ENCODE measurements at regions not wholly inside any gene's neighbourhood (a gene's known extent, or its start where the extent isn't known, plus 50 kb on each side); places are given as distances from the start of the nearest gene placed in this dataset.

DNA sequence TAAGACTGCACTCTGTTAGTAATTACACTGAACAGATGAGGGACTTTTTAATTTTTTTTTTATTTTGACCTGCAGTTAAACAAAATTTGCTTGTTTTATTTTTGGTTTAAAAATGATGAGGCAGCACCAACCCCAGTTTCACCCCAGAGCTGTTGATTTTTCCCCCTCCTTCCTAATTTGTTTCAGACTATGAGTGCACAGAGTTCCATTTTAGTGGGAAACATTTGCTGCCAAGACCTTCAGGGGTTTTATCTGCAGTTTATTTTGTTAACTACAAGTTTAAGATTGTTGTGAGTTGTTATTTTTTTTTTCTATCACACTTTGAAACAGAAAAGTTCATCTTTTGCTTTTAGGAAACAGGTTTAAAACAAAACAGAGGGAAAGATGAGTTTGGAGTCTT, 455.9 kb upstream of the NR2F2 start:
- no peaks in the 10 kb centered on the region for H3K9me3 Mint-ChIP-seq
- intact Hi-C loops (cut with micrococcal nuclease): no loop called here
- ATAC-seq (no peak), DNase-seq (no peak)
- peaks cover 17% of the 10 kb centered on the region for H3K4me1 Mint-ChIP-seq (ENCODE audit: low read depth)
- POLR2A ChIA-PET: no interaction called here
- H3K27ac Mint-ChIP-seq: no peak overlapping the region
- CTCF ChIA-PET: no interaction called here
- no peaks in the 10 kb centered on the region for H3K27me3 Mint-ChIP-seq
- H3K36me3 Mint-ChIP-seq (ENCODE audit: low read depth): no peaks in the 10 kb centered on the region
- TF ChIP-seq, protein P1, sequence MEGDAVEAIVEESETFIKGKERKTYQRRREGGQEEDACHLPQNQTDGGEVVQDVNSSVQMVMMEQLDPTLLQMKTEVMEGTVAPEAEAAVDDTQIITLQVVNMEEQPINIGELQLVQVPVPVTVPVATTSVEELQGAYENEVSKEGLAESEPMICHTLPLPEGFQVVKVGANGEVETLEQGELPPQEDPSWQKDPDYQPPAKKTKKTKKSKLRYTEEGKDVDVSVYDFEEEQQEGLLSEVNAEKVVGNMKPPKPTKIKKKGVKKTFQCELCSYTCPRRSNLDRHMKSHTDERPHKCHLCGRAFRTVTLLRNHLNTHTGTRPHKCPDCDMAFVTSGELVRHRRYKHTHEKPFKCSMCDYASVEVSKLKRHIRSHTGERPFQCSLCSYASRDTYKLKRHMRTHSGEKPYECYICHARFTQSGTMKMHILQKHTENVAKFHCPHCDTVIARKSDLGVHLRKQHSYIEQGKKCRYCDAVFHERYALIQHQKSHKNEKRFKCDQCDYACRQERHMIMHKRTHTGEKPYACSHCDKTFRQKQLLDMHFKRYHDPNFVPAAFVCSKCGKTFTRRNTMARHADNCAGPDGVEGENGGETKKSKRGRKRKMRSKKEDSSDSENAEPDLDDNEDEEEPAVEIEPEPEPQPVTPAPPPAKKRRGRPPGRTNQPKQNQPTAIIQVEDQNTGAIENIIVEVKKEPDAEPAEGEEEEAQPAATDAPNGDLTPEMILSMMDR (IDR thresholded peaks at IDR 0.05): no peak
- H3K4me3 Mint-ChIP-seq: no peak overlapping the region

DNA sequence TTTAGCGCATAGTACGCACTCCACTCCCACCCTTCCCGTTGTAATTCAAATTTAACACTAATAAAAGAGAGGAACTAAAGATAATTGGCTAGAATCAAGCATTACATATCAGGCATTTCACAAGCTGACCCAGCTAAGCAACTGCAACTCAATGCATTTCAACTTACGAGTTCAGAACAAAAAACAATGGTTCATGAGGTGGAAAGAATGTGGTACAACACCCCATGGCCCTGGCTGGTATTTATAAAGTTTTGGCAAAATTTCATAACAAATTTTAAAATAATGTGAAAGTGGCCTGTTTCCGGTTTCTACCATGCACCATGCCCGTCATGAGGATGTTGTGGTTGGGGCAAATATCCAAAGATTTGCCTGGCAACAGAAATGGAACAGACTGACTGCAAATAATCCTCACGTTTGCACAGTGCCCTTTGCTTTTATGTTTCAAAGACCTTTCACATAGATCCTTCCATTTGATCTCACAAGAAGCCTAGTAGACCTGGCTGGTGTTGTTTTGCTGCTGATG, 455.3 kb upstream of the NR2F2 start:
- peaks cover 17% of the 10 kb centered on the region for H3K4me1 Mint-ChIP-seq (ENCODE audit: low read depth)
- CTCF ChIA-PET: no interaction called here

DNA sequence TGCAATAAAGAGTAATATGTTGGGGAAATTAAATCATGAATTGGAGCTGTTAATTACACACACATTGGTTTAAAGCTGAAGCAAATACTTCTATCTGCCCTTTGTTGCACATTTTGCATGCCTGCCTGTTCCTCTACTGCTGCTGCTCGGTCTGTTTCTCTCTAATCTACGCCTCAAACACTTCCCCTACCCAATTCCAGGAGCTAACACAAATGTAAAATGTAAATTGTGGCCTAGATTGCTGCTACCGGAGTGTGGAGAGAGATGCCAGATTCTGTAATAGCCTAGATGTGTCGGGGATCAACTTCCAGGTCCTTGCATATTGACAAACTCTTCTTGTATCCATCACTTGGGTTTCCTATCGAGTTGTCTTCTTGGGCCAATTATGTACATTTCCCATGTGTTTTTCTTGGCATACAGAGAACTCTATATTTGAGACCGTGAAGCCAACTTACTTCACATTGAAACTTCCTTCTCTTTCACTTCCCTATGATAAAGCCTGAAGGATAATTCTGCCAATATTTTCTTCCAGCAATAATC, 450.4 kb upstream of the NR2F2 start:
- ATAC-seq: no peak
- intact Hi-C loops (cut with micrococcal nuclease): no loop called here
- peak overlapping the region; percentile 71 for H3K4me3 Mint-ChIP-seq
- POLR2A ChIA-PET: no interaction called here
- no peak for DNase-seq
- no peaks in the 10 kb centered on the region for H3K9me3 Mint-ChIP-seq
- no peak overlapping the region for H3K27ac Mint-ChIP-seq
- H3K4me1 Mint-ChIP-seq (ENCODE audit: low read depth): peaks cover 21% of the 10 kb centered on the region
- CTCF ChIA-PET: interaction anchor here (0.6 kb wide), 1 partner anchor 28 kb away, joined by 3 read pairs; no protein-coding TSS in a partner anchor
- H3K27me3 Mint-ChIP-seq: no peaks in the 10 kb centered on the region
- no peaks in the 10 kb centered on the region for H3K36me3 Mint-ChIP-seq (ENCODE audit: low read depth)
- TF ChIP-seq, protein P1 (IDR thresholded peaks at IDR 0.05): no peak

More for the DNA sequence above, 455.3 kb upstream of the NR2F2 start:
- TF ChIP-seq, protein P1 (IDR thresholded peaks at IDR 0.05): no peak
- Mint-ChIP-seq H3K36me3 (ENCODE audit: low read depth) (no peaks in the 10 kb centered on the region), H3K27ac (no peak overlapping the region), H3K9me3 (no peaks in the 10 kb centered on the region), H3K4me3 (no peak overlapping the region), H3K27me3 (no peaks in the 10 kb centered on the region)
- ATAC-seq: no peak
- intact Hi-C loops (cut with micrococcal nuclease): no loop called here
- DNase-seq: peak; percentile 8
- POLR2A ChIA-PET: no interaction called here

DNA sequence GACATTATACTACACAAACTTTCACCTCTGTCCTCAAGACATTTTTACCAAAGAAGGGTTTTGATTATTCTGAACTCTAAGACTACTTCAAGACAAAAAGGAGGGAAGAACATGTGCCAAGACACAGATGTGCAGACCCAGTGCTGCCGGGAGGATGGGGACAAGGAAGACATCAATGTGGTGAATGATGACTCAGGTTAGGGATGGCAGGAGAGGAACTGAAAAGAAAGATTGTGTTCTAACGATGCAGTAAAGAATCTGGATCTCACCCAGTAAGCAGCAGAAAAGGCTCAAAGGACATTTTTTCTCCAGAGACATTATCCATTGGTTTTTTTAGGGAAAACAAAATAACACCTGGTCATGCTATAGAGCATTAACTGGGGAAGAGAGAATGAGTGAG, 449.9 kb upstream of the NR2F2 start:
- no peaks in the 10 kb centered on the region for H3K9me3 Mint-ChIP-seq
- POLR2A ChIA-PET: no interaction called here
- CTCF ChIA-PET: interaction anchor here (0.6 kb wide), 1 partner anchor 432 kb away, joined by 3 read pairs; no protein-coding TSS in a partner anchor
- no peaks in the 10 kb centered on the region for H3K27me3 Mint-ChIP-seq
- H3K27ac Mint-ChIP-seq: no peak overlapping the region
- TF ChIP-seq, protein P1 (IDR thresholded peaks at IDR 0.05): no peak
- no peak for ATAC-seq
- no peak overlapping the region for H3K4me3 Mint-ChIP-seq
- H3K4me1 Mint-ChIP-seq (ENCODE audit: low read depth): peaks cover 17% of the 10 kb centered on the region
- DNase-seq: no peak
- intact Hi-C loops (cut with micrococcal nuclease): no loop called here
- H3K36me3 Mint-ChIP-seq (ENCODE audit: low read depth): no peaks in the 10 kb centered on the region

DNA sequence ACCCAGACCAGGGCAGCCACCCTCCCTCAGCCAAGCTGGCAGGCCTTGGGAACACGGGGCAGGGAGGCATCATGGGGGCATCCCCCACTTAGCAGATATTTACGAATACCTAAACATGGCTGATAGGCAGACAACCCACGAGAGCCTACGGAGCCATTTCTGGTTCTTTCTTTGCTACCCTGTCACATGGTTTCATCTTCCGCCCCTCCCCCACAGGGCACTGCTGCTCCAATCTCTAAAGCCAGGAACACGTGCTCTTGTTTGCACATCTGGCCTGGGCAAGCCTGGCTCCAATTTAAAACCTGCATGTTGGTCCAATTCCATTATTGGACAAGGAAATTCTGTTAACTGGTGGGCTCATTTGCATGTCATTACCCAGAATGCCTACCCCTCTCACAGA, 447.4 kb upstream of the NR2F2 start:
- no peak for ATAC-seq
- no peaks in the 10 kb centered on the region for H3K27me3 Mint-ChIP-seq
- ChIA-PET CTCF (no interaction called here), POLR2A (no interaction called here)
- H3K36me3 Mint-ChIP-seq (ENCODE audit: low read depth): no peaks in the 10 kb centered on the region
- no peaks in the 10 kb centered on the region for H3K9me3 Mint-ChIP-seq
- H3K4me3 Mint-ChIP-seq: no peak overlapping the region
- TF ChIP-seq, protein P1 (IDR thresholded peaks at IDR 0.05): no peak
- intact Hi-C loops (cut with micrococcal nuclease): no loop called here
- DNase-seq: no peak
- peaks cover 16% of the 10 kb centered on the region for H3K4me1 Mint-ChIP-seq (ENCODE audit: low read depth)
- no peak overlapping the region for H3K27ac Mint-ChIP-seq

Measured in activated CD8-positive, alpha-beta T cell treated with anti-CD3 and anti-CD28 coated beads for 36 hours (primary cell).